Loucy (cell line): ENCODE measurements at regions not wholly inside any gene's neighbourhood (a gene's known extent, or its start where the extent isn't known, plus 50 kb on each side); places are given as distances from the start of the nearest gene placed in this dataset.
"Not testable (repeated sequence)": the region's sequence is repeated elsewhere in the genome, so short reads cannot be mapped to it uniquely, and the experiment has no call there.

Source experiments
- EZH2phosphoT487 ChIP-seq: fragments of 200-600 bp; IDR thresholded peaks from 2 replicates; pipeline ENCODE4 v1.6.1; 2018; ENCODE audit warnings: antibody characterized with exemption, mild to moderate bottlenecking, moderate library complexity, borderline replicate concordance
- TF ChIP-seq, protein P1 (sequence below): fragments of 200-600 bp; sonication (generic); conservative IDR thresholded peaks from 2 replicates; pipeline ENCODE4 v1.5.1; 2014; ENCODE audit warnings: mild to moderate bottlenecking, antibody characterized with exemption, low read length

DNA sequence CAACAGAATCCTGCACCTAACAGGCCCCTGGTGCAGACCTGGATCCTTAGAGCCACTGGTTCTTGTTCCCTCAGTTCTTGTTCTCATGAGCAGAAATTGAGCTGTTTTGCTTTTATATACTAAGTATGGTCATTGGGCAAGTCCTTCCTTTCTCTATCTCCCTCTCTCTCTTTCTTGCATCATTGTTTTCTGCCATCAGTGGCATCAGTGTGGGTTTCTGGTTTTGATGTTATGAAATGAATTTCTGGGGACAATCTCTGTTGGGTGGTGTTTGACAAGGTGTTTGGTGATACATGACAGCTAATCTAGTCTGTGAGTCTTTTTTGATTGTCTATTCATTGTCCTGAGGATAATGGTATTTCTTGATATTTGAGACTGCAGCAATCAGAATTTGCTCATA lies 168.0 kb upstream of the NOTCH2NLA start:
- not testable (repeated sequence) for TF ChIP-seq EZH2phosphoT487
- TF ChIP-seq, protein P1, sequence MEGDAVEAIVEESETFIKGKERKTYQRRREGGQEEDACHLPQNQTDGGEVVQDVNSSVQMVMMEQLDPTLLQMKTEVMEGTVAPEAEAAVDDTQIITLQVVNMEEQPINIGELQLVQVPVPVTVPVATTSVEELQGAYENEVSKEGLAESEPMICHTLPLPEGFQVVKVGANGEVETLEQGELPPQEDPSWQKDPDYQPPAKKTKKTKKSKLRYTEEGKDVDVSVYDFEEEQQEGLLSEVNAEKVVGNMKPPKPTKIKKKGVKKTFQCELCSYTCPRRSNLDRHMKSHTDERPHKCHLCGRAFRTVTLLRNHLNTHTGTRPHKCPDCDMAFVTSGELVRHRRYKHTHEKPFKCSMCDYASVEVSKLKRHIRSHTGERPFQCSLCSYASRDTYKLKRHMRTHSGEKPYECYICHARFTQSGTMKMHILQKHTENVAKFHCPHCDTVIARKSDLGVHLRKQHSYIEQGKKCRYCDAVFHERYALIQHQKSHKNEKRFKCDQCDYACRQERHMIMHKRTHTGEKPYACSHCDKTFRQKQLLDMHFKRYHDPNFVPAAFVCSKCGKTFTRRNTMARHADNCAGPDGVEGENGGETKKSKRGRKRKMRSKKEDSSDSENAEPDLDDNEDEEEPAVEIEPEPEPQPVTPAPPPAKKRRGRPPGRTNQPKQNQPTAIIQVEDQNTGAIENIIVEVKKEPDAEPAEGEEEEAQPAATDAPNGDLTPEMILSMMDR, result not testable (repeated sequence)
